Parathyroid adenoma (tissue), 2 donors: ENCODE measurements at regions not wholly inside any gene's neighbourhood (a gene's known extent, or its start where the extent isn't known, plus 50 kb on each side); places are given as distances from the start of the nearest gene placed in this dataset.

Source experiments
- H2AFZ ChIP-seq: fragments of 300-600 bp; sonication (generic); one replicate; pipeline ENCODE4 v1.7.0; 2017; ENCODE audit warnings: antibody characterized with exemption, mild to moderate bottlenecking
- H3K27ac ChIP-seq: fragments of 300-600 bp; sonication (generic); one replicate; pipeline ENCODE4 v1.7.0; 2017
- H3K27me3 ChIP-seq: fragments of 300-600 bp; sonication (generic); one replicate; pipeline ENCODE4 v1.7.0; 2017; ENCODE audit warnings: low read length; ENCODE audit not compliant: control insufficient read depth, insufficient read depth
- H3K36me3 ChIP-seq: fragments of 300-600 bp; sonication (generic); one replicate; pipeline ENCODE4 v1.7.0; 2017; ENCODE audit warnings: low read length; ENCODE audit not compliant: control insufficient read depth, insufficient read depth
- H3K4me1 ChIP-seq: fragments of 300-600 bp; sonication (generic); one replicate; pipeline ENCODE4 v1.7.0; 2017; ENCODE audit warnings: control low read depth
- H3K4me2 ChIP-seq: fragments of 300-600 bp; sonication (generic); one replicate; pipeline ENCODE4 v1.7.0; 2017; ENCODE audit warnings: low read length
- H3K4me3 ChIP-seq: fragments of 300-600 bp; sonication (generic); one replicate; pipeline ENCODE4 v1.7.0; 2017; ENCODE audit warnings: low read depth, low read length
- H3K79me2 ChIP-seq: fragments of 300-600 bp; sonication (generic); one replicate; pipeline ENCODE4 v1.7.0; 2017; ENCODE audit warnings: control low read depth
- H3K9ac ChIP-seq: fragments of 300-600 bp; sonication (generic); one replicate; pipeline ENCODE4 v1.7.0; 2017; ENCODE audit warnings: mild to moderate bottlenecking
- H3K9me3 ChIP-seq: fragments of 300-600 bp; sonication (generic); one replicate; pipeline ENCODE4 v1.7.0; 2017; ENCODE audit warnings: low read length; ENCODE audit not compliant: control insufficient read depth
- CTCF ChIP-seq: fragments of 300-600 bp; sonication (generic); IDR thresholded peaks from one replicate; pipeline ENCODE4 v1.7.0; 2017; ENCODE audit warnings: antibody characterized with exemption, mild to moderate bottlenecking
- donor health status: primary hyperparathyroidism.

DNA sequence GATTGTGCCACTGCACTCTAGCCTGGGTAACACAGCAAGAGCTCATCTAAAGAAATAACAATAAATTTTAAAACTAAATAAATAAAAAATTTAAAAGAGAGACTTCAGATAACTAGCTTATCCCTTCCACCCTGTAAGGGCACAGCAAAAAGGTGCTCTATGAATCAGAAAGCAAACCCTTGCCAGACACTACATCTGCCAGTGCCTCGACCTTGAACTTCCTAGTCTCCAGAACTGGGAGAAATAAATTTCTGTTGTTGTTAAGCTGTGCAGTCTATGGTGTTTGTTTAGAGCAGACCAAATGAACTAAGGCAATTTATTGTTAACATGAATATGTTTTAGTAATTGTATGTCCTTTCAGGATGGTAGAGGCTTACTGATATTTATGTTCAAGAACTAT, 174.9 kb upstream of the TRIM24 start:
- Histone ChIP-seq H2AFZ (no peak overlapping the region), H3K27ac (no peak overlapping the region), H3K9ac (no peak overlapping the region), H3K4me1 (no peaks in the 10 kb centered on the region), H3K4me2 (no peak overlapping the region), H3K27me3 (no peaks in the 10 kb centered on the region), H3K79me2 (no peaks in the 10 kb centered on the region), H3K9me3 (no peaks in the 10 kb centered on the region), H3K4me3 (no peak overlapping the region), H3K36me3 (no peaks in the 10 kb centered on the region)
- no peak for TF ChIP-seq CTCF

- Histone ChIP-seq H3K9me3 (no peaks in the 10 kb centered on the region), H2AFZ (no peak overlapping the region), H3K4me1 (no peaks in the 10 kb centered on the region), H3K79me2 (no peaks in the 10 kb centered on the region), H3K4me3 (no peak overlapping the region), H3K36me3 (no peaks in the 10 kb centered on the region), H3K27ac (no peak overlapping the region), H3K9ac (no peak overlapping the region), H3K27me3 (no peaks in the 10 kb centered on the region), H3K4me2 (no peak overlapping the region)
- no peak for TF ChIP-seq CTCF
Observed at GRCh38 chr7:138286846-138287245, 173.2 kb upstream of the TRIM24 start.

- Histone ChIP-seq H3K4me3 (no peak overlapping the region), H2AFZ (no peak overlapping the region), H3K4me1 (no peaks in the 10 kb centered on the region), H3K36me3 (no peaks in the 10 kb centered on the region), H3K79me2 (no peaks in the 10 kb centered on the region), H3K9me3 (no peaks in the 10 kb centered on the region), H3K4me2 (no peak overlapping the region), H3K27ac (no peak overlapping the region), H3K27me3 (no peaks in the 10 kb centered on the region), H3K9ac (no peak overlapping the region)
- no peak for TF ChIP-seq CTCF
Observed at GRCh38 chr7:138287549-138287948, 172.5 kb upstream of the TRIM24 start.

GRCh38 chr7:138289082-138289481, 171.0 kb upstream of the TRIM24 start:
- Histone ChIP-seq H3K4me1 (no peaks in the 10 kb centered on the region), H3K36me3 (no peaks in the 10 kb centered on the region), H3K27ac (no peak overlapping the region), H3K9ac (no peak overlapping the region), H3K4me3 (no peak overlapping the region), H3K9me3 (no peaks in the 10 kb centered on the region), H3K27me3 (no peaks in the 10 kb centered on the region), H2AFZ (no peak overlapping the region), H3K4me2 (no peak overlapping the region), H3K79me2 (no peaks in the 10 kb centered on the region)
- no peak for TF ChIP-seq CTCF

GRCh38 chr7:138289864-138290263, 170.2 kb upstream of the TRIM24 start:
- H3K27ac ChIP-seq, result no peak overlapping the region
- no peak overlapping the region for H3K4me2 ChIP-seq
- H3K4me3 ChIP-seq, result no peak overlapping the region
- H3K4me1 ChIP-seq, result no peaks in the 10 kb centered on the region
- H3K9me3 ChIP-seq, result no peaks in the 10 kb centered on the region
- no peaks in the 10 kb centered on the region for H3K27me3 ChIP-seq
- no peak overlapping the region for H3K9ac ChIP-seq
- H2AFZ ChIP-seq, result no peak overlapping the region
- no peak for TF ChIP-seq CTCF
- no peaks in the 10 kb centered on the region for H3K36me3 ChIP-seq
- H3K79me2 ChIP-seq, result no peaks in the 10 kb centered on the region
